OCI-LY1 (cell line): ENCODE measurements at regions not wholly inside any gene's neighbourhood (a gene's known extent, or its start where the extent isn't known, plus 50 kb on each side); places are given as distances from the start of the nearest gene placed in this dataset.

ENCODE experiments used
- CTCF ChIP-seq: fragments of 200-600 bp; sonication (generic), shearing (Covaris generic); IDR thresholded peaks from 2 replicates; pipeline ENCODE4 v1.5.1; 2017; ENCODE audit warnings: mild to moderate bottlenecking, antibody characterized with exemption, low read length, moderate library complexity, mixed read lengths
- EZH2 ChIP-seq: fragments of 200-600 bp; sonication (generic), shearing (Covaris generic); IDR thresholded peaks from 2 replicates; pipeline ENCODE4 v1.8.0; 2017; ENCODE audit warnings: borderline replicate concordance, mixed run types, mild to moderate bottlenecking, antibody characterized with exemption, low read length, moderate library complexity, mixed read lengths

GRCh38 chr2:439077-439476 is 151.2 kb upstream of the ALKAL2 start:
- TF ChIP-seq CTCF = no peak
- no peak for TF ChIP-seq EZH2
